Heart left ventricle (tissue), 13 donors: ENCODE measurements at regions not wholly inside any gene's neighbourhood (a gene's known extent, or its start where the extent isn't known, plus 50 kb on each side); places are given as distances from the start of the nearest gene placed in this dataset.

Experiments used
- POLR2A ChIP-seq, 2 donors: fragments of 450-650 bp; IDR thresholded peaks; one replicate each; pipeline ENCODE4 v1.6.1; 2017; ENCODE audit warnings: antibody characterized with exemption in 2 of 2, mild to moderate bottlenecking in 2 of 2, moderate library complexity in 2 of 2
- TF ChIP-seq, protein P1 (sequence below), 12 donors: fragments of 200-600 bp; sonication (generic) in 4 of 12; IDR thresholded peaks; one replicate each; pipeline versions ENCODE4 v1.5.0 to v1.8.0; 2018 to 2022; ENCODE audit warnings: antibody characterized with exemption in 12 of 12, mild to moderate bottlenecking in 5 of 12
- donor health status: ischemic (EF 13 %, LVEDD 7.1; RV severe dilation, severe dysfunction).
- donor health status: DM: no; HTN: yes; CAD: no.
- donor health status: DM: no; HTN: no; CAD: no.
- donor health status: ischemic (EF 25% LVEDD 6.9; RV normal size, moderate dysfunction).
- donor health status: ischemic (EF 25% LVEDD 5.7; RV mildly dilated, moderate dysfunction).
- donor health status: ischemic (EF 35%, LVEDD 5.7; RV mildly dilated, moderate dysfunction).
- donor health status: nonischemic (EF 11% LVEDD 7.7; RV severe dilation, severe dysfunction).
- donor health status: DM: yes; HTN: yes; CAD: no.
- donor health status: PGD.
- donor health status: ischemic (EF 29% LVEDD 5.4; RV normal size, mild dysfunction).
- donor health status: nonischemic (EF 23%, LVEDD 6.1; RV moderate dilation, normal function).

DNA sequence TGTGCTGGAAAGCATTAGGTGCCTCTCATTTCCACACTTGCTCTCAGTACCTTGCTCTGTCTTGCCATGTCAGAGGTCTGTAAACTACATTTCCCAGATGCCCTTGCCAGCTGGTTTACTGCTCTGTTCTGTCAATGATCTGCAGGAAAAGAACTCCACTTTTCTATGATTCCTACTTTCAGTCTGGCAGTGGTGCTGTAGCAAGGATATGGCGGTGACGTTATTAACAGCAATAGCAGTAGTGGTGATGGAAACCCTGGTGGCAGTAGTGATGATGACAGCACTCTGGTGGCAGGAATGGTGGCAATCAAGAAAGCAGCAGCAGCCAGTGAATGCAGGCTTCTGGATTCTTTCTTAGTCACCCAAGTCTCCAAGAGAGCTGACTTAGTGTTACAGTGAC, 665.2 kb downstream of the DIPK2A start:
- TF ChIP-seq, protein P1, sequence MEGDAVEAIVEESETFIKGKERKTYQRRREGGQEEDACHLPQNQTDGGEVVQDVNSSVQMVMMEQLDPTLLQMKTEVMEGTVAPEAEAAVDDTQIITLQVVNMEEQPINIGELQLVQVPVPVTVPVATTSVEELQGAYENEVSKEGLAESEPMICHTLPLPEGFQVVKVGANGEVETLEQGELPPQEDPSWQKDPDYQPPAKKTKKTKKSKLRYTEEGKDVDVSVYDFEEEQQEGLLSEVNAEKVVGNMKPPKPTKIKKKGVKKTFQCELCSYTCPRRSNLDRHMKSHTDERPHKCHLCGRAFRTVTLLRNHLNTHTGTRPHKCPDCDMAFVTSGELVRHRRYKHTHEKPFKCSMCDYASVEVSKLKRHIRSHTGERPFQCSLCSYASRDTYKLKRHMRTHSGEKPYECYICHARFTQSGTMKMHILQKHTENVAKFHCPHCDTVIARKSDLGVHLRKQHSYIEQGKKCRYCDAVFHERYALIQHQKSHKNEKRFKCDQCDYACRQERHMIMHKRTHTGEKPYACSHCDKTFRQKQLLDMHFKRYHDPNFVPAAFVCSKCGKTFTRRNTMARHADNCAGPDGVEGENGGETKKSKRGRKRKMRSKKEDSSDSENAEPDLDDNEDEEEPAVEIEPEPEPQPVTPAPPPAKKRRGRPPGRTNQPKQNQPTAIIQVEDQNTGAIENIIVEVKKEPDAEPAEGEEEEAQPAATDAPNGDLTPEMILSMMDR (IDR thresholded peaks at IDR 0.05) = no peak
- no peak for TF ChIP-seq POLR2A (IDR thresholded peaks at IDR 0.05)
